HG03521 (cell line): ENCODE measurements at regions not wholly inside any gene's neighbourhood (a gene's known extent, or its start where the extent isn't known, plus 50 kb on each side); places are given as distances from the start of the nearest gene placed in this dataset.
"Not testable (repeated sequence)": the region's sequence is repeated elsewhere in the genome, so short reads cannot be mapped to it uniquely, and the experiment has no call there.

Experiments
- ATAC-seq: cut with Tn5 transposase; IDR thresholded peaks from one replicate; pipeline ENCODE4 v1.9.1; 2021; ENCODE audit warnings: mild to moderate bottlenecking, moderate library complexity; ENCODE audit not compliant: unreplicated experiment

DNA sequence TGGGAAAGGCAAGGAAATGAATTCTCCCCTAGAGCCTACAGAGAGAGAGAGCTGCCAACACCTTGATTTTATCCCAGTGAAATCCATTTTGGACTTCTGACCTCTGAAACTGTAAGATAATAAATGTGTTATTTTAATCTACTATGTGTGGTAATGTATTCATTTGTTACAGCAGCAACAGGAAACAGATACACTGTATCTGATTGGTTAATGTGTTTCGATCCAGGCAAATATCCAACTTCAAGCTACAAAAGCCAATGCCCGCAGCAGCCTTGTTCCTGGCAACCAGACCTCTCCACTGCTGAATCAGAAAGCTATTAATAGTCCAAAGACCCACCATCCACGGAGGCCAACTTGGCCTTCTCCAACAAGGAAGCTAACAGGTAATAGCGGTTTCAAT lies 318.1 kb downstream of the PTTG2 start:
- no peak for ATAC-seq

- no peak for ATAC-seq
Observed at GRCh38 chr4:38279077-38279476, 318.9 kb downstream of the PTTG2 start.

- no peak for ATAC-seq
Observed at GRCh38 chr4:38279650-38280322, 319.6 kb downstream of the PTTG2 start.

- ATAC-seq: no peak
Observed at GRCh38 chr4:38280323-38280706, 320.1 kb downstream of the PTTG2 start.

GRCh38 chr4:38281371-38282071 lies 321.3 kb downstream of the PTTG2 start:
- no peak for ATAC-seq

- ATAC-seq: no peak
Observed at GRCh38 chr4:38283724-38284123, 323.5 kb downstream of the PTTG2 start.

DNA sequence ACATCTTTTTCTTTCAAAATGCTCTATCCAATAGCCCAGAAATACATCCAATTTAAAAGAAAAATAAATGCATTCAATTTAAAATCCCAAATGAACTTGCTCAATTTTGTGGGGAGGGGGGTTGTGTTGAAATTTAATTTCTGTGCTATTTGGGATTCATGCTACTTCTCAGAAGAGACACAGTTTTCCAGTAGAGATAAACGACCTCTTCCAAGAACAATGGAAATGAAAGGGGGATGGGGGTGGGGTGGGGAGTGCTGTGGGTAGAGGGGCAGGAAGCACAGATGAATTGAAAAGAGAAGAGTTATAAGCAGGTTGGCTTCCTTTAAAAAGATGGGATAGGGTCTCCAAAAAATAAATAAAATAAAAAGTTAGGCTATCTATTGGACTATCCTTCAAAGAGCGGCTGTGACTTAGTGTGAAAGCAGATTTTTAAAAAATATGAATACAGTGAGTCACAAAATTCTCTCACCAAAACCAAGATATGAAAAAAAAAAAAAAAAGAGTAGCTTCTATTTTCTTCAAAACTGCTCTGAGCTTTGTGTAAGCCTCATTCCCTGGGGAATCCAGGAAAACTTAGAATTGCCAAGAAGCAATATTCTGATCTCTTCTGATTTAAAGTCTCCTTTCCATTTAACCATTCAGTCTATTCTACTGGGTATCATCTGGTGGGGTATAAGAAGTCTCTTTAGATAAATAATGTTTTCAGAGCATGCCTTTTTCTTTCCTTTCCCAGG lies 324.3 kb downstream of the PTTG2 start:
- ATAC-seq: no peak

DNA sequence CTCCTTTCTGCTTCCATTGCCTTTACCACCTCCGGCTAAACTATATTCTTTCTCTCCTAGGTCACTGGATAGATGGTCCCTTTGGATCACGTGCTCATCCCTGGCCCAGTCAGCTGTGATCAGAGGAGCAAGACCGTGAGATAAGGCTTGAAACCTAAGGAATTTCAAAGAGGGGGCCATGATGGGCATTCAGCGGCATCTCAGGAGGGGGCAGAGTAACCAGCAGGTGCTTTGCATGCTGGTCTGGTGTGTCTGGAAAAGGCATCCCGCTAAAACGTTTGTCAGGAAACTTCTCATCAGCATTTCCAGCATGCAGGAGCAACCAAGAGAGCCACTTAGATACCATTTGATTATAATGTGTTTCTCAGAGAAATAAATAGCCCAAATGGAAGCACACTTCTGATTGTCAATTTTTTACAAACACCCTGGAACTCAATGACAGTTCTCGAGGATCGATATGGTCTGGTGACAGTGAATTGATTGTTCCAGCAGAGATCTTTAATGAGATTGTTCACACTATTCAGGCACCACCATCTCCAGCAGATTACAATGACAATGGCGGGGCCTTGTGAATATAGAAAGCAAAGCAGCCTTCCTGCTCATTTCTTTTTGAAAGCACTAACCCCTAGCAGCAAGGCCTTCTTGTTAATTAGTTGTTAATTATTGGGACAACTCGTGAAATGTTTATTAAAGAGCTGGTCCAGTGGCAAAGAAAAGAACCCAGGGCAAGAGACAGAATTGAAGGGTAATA lies 327.1 kb downstream of the PTTG2 start:
- no peak for ATAC-seq

GRCh38 chr4:38289553-38289952 lies 329.4 kb downstream of the PTTG2 start:
- ATAC-seq: no peak

DNA sequence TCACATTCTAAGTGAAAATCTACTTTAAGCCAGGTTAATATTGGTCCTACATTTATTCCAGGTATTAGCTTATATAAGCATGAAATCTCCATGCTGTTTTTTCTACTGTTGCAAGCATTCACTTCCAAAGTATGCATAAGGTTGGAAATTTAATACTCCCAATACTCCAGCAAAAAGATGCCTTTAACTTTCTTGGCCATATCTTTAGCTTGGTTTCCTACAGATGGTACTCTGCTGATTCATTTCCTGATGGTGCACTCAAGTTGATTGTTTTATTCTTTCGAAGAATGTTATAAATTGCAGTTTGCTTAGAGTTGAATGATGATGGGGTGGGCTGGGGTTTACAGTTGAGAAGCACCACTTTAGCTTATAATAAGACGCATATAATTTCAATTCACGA lies 330.2 kb downstream of the PTTG2 start:
- no peak for ATAC-seq

DNA sequence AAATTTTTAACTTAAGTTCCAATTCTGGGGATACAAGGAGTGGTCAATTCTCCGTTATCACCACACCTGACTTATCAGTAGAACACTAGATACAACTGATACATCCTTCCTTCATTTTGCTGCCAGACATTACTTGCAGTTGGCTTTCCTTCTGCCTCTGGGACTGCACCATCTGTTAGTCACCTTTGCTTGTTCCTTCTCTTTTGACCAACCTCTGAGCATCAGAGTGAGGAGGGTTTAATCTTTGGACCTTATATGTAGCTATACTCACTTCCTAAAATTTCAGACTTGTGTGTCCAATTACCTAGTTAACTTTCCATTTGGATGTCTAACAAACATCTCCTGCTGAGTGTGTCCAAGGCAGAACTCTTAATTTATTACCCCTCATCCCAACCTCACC lies 330.7 kb downstream of the PTTG2 start:
- ATAC-seq: no peak

- no peak for ATAC-seq
Observed at GRCh38 chr4:38292529-38292928, 332.3 kb downstream of the PTTG2 start.

DNA sequence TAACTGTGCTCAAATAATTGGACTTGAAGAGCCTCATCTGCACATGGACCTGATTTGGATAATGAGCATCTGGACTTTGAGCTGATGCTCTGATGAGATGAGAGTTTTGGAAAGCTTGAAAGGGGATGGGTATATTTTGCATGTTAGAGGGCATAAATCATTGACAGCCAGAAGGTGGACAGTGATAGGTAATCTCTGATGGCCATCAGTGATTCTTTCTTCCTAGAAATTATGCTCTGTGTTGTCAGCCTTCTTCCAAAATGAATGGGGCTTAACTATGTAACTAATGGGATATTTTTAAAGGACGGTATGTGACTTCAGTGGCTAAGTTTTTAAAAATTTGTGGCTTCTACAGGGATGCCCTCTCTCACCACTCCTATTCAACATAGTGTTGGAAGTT lies 334.0 kb downstream of the PTTG2 start:
- no peak for ATAC-seq

GRCh38 chr4:38297061-38297460 lies 336.9 kb downstream of the PTTG2 start:
- ATAC-seq: no peak

DNA sequence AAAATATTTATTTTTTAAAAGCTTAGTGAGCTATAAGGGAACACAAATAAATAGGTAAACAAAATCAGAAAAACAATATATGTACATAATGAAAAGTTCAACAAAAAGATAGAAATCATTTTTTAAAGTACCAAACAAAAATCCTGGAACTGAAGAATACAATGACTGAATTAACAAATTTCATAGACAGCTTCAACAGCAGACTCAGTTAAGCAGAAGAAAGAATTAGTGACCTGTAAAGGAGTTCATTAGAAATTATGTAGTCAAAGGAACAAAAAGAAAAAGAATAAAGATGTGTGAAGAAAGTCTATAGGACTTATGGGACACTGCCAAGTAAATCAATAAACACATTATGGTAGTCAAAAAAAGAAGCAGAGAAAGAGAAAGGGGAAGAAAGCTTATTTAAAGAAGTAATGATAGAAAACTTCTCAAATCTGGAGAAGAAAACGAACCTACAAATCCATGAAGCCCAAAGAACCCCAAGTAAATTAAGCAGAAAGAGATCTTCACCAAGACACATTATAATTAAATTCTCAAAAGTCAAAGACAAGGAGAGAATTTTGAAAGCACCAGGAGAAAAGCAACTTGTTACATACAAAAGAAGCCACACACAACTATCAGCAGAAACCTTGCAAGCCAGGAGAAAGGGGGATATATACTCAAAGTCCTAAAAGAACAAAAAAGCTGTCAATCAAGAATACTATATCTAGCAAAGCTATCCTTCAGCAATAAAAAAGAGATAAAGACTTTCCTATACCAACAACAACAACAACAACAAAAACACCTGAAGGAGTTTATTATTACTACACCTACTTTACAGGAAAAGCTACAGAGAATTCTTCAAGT lies 338.9 kb downstream of the PTTG2 start:
- no peak for ATAC-seq

DNA sequence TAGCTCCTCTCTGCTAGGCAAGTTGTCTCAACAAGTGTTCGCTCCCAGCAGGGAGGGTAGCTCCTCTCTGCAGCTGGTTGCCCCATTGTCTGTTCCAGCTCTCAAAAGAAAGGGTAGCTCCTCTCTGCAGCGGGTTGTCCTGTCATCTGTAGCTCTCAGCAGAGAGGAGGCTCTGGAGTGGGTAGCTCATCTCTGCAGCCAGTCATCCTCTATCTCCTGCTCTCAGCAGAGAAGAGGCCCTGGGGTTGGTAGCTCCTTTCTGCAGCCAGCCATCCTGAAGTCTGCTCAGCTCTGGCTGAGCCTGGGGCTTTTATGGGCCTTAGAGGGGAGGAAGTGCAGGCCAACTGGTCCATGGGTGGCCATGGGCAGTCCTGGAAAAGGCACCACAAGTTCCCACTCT lies 342.7 kb downstream of the PTTG2 start:
- ATAC-seq: no peak

DNA sequence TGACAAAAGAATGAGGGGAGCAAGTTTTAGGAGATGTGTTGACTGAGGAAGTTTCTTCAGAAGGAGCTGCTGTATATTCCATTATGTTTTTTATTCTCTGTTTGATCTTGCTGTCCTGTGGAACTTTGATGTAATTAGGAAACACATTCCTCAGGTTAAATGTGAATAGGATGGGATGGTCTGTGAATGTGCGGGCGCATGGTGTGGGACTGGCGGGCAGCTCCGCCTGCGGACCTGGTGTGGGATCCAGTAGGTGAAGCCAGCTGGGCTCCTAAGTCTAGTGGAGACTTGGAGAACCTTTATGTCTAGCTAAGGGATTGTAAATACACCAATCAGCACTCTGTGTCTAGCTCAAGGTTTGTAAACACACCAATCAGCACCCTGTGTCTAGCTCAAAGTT lies 344.3 kb downstream of the PTTG2 start:
- not testable (repeated sequence) for ATAC-seq

GRCh38 chr4:38306482-38307071 lies 346.4 kb downstream of the PTTG2 start:
- peak; percentile 43 for ATAC-seq

DNA sequence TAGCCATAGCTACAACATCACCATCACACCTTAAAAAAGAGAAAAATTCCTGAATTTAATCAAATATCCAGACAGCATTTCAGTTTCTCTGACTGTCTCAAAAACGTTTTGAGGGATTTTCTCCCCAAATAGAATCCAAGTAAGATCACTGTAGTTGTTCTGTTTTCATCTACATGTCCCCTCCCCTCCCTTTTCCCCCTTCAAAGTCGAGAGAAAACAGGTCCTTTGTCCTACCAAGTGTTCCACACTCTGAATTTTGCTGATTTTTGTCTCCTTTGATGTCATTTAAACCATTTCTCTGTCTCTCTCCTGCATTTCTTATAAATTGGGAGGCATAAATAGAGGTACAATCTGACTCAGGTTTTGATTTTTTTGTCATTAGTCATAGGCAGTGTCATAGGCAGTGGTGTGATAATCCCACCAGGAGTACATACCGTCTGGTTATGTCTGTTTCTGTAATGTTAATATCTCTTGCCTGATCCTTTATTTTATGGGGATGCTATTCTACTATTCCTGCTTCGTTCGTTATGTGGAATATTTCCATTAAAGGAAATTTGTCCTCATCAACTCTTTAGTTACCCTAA lies 348.6 kb downstream of the PTTG2 start:
- no peak for ATAC-seq

- no peak for ATAC-seq
Observed at GRCh38 chr4:38309471-38309870, 349.3 kb downstream of the PTTG2 start.
